Fibroblast of the conjunctiva (primary cell): ENCODE measurements at regions not wholly inside any gene's neighbourhood (a gene's known extent, or its start where the extent isn't known, plus 50 kb on each side); places are given as distances from the start of the nearest gene placed in this dataset.

Source experiments
- DNase-seq: peaks from one replicate; pipeline ENCODE4 v3.0.0-alpha.2; 2010; ENCODE audit warnings: low read depth

DNA sequence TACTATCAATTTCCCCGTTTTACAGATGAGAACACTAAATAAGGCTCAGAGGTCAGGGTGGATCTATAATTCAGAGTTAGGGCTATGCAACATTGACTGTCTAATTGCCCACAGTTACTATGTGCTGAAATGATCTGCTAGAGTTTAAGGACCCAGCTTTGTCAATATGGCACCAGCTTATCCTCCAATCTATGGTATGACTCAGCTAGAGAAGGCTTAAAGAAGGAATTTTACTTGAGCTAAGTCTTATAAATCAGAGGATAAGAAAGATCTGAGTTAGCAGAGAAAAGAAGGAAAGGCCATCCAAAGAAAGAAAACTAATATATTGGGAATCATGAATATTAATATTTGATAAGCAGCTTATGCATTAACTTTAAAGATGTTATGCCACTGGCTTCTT lies 78.1 kb downstream of the ASB9 start:
- no peak for DNase-seq

DNA sequence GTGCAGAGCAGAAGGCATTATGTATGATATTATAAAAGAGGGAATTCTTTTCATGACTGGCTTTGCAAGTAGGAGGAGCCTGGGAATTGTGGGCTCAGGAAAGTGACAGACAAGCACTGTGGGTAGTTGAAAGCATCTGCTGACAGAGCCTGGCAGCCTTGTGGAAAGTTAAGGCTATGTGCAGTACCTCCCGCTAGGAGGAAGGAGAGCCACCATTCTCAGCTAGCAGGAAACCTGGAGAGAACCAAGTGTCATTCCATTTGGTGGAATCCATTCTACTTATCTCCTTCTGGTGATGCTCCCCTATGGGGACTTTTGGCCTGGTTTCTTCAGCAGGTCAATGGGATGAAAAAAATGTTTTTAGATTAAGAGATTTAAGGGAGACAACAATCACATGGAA lies 81.8 kb downstream of the ASB9 start:
- DNase-seq, result no peak

DNA sequence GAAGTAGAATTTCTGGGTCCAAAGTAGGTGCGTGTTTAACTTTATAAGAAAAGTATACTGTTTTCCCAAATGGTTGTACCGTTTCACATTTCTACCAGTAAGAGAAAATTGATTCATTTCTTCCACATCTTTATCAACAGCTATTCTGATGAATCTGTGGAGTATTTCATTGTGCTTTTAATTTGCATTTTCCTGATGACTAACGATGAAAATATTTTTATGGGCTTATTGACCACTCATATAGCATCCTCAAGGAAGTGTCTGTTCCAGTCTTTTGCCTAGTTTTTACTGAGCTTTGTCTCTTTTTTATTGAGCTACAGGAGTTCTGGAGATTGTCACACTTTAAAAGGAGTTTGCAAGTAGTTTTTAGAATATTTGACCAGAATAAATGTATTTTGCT lies 92.6 kb downstream of the ASB9 start:
- DNase-seq, result no peak

DNA sequence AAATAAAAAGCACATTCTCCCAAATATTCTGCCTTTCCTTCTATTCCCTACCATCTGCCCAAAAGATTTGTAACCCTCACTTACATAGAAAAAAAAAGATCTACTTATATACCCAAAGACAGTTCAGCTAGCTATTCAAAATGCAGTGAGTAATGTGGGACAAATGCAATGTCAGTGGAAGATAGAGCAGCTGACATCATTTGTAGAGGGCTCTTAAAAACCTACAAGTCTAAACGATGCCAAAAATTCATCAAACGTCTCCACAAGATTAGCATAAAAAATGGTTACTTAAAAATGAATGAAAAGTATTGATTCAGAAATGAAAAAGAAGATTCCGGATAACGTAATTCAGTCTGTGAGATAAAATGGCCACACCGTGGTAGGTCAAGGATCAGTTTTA lies 96.5 kb downstream of the ASB9 start:
- no peak for DNase-seq

DNA sequence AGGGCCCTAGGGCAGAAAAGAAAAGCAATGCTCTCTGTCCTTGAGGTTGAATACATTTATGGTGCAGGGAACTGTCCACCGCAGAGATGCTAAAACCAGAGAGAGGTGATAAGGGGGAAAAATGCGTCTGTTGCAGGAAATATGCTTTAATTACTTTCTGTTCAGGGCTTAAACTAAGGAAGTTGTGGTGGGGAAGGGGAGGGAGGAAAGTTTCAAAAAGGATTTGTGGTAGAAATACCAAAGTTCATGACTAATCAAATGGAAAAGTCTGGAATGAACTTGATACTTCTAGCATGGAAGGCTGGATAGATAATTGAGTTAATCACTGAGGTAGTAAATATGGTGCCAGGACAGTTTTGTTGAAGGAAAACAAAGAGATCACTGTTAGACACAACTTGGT lies 99.0 kb downstream of the ASB9 start:
- DNase-seq, result no peak

DNA sequence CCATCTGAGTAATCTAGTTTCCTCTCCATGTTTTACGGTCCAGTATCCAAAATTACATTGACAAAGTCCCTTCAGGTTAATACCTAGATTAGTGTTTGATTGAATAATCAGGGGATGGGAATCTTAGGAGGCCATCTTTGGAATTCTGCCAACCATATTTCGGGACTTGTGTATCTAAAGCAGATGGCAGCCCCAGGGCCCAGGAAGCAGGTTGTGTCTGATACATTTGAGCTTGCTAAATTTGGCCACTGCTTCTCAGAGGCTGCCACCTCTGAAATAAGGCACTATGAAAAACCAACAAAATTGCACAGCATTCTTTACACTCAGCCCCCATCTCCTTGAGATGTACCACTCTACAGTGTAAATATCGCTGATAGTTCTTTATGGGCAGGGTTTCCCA lies 102.1 kb downstream of the ASB9 start:
- no peak for DNase-seq

DNA sequence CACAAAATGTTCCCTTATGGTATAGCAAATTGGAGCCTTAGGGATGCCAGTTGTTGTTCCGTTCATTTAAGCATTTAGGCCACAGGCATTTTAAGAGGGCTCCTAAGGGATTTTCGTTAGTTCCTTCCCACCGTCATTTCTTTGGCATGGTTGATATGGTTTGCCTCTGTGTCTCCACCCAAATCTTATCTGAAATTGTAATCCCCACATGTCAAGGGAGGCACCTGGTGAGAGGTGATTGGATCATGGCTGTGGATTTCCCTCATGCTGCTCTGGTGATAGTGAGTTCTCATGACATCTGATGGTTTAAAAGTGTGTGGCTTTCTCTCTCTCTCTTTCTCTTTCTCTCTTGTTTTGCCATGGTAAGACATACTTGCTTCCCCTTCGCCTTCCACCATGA lies 104.1 kb downstream of the ASB9 start:
- no peak for DNase-seq

DNA sequence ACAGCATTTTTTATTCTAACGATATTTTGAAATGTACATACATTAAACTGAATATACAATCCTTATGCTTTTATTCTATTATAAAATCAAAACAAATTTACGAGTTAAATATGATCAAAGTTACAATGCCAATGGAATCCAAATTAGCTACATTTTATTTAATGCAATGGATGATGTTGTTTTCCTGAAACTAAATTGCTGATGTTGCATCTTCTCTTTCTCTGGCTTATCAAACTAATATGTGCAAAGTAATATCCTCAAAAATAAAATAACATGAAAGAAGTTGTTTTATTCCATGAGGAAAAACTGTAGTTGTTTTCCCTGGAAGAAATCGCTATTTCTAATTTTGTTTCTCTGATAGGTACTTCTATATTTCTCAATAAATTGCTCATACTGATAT lies 106.8 kb downstream of the ASB9 start:
- no peak for DNase-seq

DNA sequence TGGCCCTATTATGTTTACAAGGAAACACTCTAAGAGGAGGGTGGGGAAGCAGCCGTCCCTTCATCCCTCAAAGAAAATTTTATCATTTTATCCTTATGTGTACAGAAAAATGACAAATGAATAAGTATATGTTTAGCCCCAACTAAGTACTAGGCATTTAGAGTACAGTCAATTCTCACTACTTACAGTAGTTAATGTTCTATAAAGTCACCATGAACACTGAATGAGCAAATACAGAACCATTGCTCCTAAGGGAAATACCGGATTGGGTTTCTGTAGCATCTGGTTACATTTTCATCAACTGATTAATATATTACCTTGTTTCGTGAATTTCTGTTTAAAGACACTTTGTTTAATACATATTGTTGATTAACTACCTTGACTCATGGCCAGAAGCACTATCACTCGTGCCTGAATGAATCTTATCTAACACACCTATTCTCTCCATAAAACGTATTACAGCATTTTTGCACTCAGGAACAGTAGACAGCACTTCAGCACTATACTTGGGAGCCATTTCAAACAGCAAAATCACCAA lies 109.3 kb downstream of the ASB9 start:
- no peak for DNase-seq

DNA sequence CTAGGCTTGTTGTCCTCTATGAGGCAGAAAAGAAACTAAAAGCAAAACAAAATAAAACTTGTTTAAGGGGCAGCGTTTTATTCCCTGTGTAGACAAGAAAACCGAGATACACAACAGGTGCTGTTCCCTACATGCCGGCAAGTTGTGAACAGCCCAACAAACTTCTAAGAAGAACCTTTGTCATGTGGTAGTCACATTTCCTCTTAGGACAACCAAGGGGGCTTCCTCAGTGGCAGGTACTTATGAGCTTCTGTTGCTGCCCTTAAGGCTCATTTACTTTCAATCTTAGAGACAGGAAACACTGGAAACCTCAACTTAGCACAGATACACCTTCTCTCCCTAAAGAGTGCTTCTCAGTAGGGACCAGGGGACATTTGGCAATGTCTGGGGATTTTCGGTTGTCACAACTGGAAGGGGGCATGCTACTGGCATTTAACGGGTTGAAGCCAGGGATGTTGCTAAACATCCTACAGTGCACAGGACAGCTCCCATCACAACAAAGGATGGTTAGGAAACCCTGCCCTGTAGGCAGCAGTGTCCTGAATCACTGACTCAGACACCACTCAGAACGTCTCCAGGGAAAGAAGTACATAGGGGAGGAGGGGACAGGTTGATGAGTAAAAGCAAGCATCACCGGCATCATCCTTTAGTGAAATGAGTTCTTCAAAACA lies 111.0 kb downstream of the ASB9 start:
- no peak for DNase-seq

DNA sequence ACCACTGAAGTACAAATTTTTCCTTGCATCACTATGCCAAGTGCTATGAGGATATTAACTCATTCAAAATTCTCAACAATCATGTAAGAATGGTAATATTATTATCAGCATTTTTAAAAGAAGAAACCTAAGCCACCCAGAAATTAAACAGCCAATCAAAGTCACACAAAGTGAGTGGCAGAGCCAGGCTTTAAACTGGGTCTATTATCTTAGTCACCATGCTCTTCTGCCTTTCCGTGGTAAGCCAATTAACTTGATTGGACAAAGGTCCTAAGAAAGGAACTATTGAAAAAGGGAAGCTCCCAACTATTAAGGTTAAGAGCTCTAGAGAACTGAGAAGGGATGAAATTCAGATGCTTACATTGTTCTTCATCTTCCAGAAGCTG lies 111.5 kb downstream of the ASB9 start:
- no peak for DNase-seq

DNA sequence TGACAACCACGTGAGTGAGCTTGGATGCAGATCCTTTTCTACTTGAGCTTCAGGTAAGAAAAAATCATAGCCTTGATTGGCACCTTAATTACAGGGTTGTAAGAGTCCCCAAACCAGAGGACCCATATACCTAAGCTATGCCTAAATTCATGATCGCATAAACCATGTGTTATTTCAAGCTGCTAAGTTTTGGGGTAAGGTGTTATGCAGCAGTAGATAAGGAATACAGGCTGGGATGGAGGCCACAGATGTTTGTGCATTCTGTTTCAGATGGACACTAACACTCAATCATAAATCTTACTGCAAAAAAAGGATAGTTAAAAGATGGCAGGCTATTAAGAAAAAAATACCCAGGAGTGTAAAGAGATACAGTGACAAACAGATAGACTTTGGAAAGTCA lies 112.3 kb downstream of the ASB9 start:
- no peak for DNase-seq

DNA sequence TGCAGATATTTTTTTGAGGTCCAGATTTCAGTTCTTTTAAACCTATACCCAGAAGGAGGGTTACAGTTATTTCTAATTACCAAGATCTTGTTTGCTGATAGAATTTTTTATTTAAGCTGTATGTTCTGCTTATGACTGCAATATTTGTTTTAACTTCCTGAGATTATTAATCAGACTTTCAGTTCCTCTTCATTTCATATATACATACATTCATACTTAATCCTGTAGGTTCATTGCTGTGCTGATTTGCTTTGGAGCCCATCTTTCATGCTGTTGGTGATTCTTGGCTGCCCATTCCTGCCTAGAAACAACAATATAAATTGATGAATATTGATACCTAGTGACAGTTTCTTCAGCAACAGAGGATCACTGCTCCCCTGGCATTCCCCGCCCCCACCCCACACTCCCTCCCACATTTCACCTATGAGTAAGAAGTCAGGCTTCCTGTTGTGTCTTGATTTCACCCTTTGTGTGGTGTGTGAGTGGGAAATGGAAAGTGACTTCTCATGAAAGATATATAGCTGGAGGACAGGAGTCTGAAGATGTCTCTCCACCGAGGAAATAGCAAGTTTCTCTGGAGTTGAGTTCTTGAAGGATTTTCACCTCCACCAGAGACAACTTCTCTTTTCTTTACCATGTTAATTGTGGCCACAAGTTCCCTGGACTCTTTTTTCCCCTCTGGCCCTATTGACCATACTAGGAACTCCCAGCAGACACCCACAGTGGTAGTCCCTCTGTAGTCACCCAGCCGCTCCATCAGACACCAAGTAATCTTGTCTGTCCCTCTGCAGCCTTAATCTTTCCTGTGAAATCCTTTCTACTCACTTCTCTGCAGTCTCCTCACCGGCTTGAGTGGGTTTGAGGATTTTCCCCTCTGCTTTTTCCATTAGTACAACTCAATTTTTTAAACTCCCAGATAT lies 118.4 kb downstream of the ASB9 start:
- no peak for DNase-seq

DNA sequence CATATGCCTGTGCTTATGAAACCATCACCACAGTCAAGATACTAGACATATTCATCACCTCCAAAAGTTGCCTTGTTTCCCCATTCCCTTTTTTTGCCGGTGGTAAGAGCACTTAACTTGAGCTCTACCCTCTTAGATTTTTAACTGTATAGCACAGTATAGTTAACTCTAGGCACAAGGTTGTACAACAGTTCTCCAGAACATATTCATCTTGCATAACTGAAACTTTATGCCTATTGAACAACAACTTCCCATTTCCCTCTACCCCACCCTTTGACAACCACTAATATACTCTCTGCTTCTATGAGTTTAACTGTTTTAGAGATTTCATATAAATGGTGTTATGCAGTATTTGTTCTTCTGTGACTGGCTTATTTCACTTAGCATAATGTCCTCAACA lies 119.3 kb downstream of the ASB9 start:
- no peak for DNase-seq

DNA sequence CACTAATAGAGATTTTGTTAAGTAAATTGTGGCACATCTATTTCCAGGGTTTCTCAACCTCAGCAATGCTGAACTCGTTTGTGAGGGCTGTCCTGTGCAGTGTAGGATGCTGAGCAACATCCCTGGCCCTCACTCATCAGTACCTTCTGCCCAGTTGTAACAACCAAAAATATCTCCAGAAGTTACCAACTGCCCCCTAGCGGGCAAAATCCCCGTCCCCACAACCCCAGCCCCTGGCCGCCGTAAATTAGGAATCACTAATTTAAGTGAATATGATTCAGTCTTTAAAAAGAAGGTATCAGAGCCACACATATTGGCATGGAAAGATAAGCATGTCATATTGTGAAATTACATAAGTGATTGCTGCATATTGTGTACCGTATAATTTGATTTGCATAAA lies 123.4 kb downstream of the ASB9 start:
- no peak for DNase-seq

DNA sequence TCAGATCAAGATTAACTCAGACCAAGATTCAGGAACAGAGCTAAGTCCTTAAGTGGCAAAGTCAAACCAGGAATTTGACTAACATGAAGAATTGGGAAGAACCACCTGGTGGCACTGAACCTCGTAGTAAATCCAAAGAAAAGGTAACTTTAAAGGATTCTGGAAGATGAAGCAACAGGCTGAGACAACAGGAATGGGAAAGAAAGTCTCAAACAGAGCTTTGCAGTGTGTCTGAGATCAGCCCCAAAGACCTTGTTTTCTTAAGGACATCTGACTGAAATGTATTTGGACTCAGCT lies 126.1 kb downstream of the ASB9 start:
- no peak for DNase-seq

DNA sequence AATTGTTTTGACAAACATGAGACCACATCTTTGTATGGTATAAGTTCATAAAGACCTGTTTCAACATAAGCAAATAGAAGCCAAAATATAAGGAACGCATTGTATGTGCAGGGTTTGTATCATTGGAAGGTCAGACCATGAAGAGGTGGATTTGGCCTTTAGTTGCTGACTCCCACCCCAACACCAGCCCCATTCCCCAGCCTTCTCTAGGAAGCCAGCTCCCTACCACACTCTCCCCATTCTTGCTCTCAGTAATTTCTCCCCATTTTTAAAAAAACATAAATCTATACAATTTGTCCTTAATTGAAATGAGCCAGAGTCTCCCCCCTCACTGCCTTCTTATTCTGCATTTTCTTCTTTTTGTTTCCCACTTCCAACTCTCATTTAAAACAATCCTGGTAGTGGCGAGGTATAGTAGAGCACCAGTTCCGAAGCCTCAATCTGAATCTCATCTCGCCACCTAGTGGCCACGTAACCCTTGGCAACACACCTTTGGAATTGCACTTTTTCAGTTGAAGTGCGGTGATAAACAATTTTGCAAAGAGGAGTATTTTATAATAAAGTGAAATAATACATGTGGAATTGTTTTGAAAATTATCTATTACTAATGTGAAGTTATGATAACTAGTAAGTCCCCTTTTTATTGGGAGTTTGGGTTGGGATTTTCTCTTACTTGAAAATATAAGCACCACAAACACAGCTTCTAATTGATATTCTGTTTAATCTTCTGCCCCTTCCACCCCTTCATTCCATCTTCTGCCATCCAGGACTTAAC lies 126.6 kb downstream of the ASB9 start:
- peak; percentile 20 for DNase-seq

DNA sequence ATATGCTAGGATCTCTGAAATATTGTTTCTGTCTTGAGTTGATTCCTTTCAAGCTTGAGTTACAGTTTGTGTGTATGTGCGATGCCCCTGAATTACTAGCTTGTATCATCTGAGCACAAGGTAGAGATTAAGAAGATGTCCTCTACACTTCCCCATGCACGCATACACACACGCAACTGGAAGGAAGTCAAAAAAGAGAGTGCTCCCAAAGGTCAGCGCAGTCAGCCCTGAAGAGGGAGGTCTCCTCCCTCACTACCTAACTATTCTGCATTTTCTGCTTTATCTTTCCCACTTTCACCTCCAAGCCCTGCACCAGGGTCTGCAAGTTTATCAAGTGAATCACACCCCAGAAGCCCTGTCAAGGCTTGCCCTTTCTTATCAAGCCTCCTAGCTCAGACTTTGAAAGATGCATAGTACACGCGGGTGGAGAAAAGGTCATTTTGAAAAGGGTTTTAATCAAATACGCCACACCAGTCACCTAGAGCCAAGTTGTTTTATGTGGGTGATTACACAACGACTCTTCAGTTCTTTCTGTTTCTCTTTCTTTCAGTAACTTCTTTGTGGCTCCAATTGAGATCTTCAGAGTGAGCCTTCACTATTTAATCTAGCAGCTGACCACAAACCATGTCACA lies 127.7 kb downstream of the ASB9 start:
- DNase-seq, result no peak

DNA sequence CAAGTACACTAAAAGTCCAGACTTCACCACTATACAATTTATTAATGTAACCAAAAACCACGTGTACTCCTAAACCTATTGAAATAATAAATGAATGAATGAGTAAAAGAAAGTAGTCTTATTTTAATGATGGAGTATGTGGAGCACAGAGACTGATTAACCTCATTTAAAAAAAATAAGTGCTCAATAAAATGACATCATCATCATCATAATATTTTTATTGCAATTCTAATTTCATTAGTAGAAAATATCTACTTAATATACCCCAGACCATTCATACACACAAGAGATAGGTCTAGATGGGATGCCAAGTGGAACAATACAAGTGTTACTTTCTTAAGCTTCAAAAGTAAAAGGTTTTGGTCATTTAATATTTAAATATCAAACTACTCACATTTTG lies 133.1 kb downstream of the ASB9 start:
- DNase-seq, result no peak

DNA sequence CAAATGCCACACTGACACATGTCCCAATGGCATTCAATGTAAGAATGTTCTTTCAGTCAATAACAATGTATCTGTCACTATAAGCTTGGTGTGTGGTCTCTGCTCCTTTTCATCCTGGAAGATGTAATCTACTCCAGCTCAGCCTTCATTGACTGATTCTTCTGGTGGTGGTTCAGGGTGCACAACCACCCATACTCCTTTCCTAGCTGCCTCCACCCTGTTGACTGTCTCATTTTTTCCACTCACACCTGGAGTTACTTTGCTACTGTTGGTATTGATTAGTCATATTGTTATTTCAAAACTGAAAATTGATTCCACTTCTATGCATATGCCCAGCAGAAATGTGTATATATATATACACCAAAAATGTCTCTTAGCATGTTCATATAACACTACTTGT lies 140.5 kb downstream of the ASB9 start:
- no peak for DNase-seq

DNA sequence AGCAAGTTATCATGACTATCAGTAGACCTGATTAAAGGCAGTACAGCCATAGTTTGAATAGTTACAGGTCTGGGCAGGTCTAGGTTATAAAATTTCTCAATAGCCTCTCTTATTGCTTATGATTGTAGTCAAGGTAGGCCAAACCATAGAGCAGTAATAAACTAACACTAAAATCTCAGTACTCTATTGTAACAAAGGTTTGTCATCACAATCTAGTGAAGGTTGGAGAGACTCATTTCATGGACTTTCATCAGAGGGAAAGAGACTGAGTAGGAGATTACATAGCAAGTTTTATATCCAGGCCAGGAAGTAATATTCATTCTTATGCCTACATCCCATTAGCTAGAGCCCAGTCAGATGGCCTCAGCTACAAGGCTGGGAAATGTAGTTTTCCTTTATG lies 141.0 kb downstream of the ASB9 start:
- DNase-seq, result no peak

DNA sequence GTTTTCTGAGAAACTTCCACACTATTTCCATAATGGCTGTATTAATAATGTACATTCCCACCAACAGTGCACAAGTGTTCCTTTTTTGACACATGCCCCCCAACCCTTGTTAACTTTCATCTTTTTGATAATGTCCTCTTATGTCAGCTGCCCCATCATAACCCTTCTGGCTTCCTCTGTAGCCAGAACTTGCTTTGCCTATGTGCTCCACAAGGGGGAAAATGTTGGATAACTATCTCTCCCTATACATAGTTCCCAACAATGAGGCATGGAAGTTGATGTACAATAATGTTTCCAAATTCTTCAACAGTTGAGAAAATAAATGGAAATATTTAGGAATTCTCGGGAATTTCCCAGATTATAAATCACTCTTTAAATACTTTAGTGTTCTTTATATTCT lies 142.9 kb downstream of the ASB9 start:
- no peak for DNase-seq

DNA sequence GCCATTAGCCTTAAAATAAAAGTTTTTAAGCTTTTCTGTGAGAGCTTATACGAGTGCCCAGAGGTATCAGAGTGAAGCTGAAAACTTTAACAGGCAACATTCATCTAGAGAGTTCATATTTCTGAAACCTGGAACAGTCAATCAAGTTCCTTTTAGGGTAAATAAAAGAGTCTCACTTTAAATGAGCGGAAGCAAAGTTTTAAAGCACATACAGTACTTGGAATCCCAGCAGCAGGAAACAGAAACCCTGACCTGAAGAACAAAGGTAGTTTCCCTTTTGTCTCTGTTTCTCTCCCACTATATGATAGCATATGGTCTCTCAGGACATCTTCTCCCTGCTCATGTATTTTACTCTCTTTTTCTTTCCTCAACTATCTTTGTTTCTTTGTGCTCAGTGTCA lies 153.0 kb downstream of the ASB9 start:
- DNase-seq, result no peak
